HepG2 (cell line): ENCODE measurements at regions not wholly inside any gene's neighbourhood (a gene's known extent, or its start where the extent isn't known, plus 50 kb on each side); places are given as distances from the start of the nearest gene placed in this dataset.

Experiments used
- ATAD3A ChIP-seq: sonication (generic); formaldehyde crosslinking; IDR thresholded peaks from 2 replicates; pipeline ENCODE4 v1.4.0; 2020; ENCODE audit warnings: missing genetic modification reagents
- FOSL2 ChIP-seq: sonication (generic); formaldehyde crosslinking; IDR thresholded peaks from 2 replicates; pipeline ENCODE4 v1.4.0; 2020; ENCODE audit warnings: missing genetic modification reagents
- FOXO1 ChIP-seq: sonication (generic); formaldehyde crosslinking; IDR thresholded peaks from 2 replicates; pipeline ENCODE4 v1.4.0; 2020; ENCODE audit warnings: missing genetic modification reagents
- GATAD2A ChIP-seq: IDR thresholded peaks from 2 replicates; pipeline ENCODE4 v1.6.1; 2016
- HNF4G ChIP-seq, 2 experiments: sonication (generic) in 1 of 2; formaldehyde crosslinking in 1 of 2; IDR thresholded peaks; 2 replicates each; pipeline versions ENCODE4 v1.4.0 to v1.6.1; 2011 to 2020; ENCODE audit warnings: borderline replicate concordance in 2 of 2, low read depth in 2 of 2, mild to moderate bottlenecking in 2 of 2, low read length in 1 of 2, missing genetic modification reagents in 1 of 2, moderate library complexity in 1 of 2
- HOMEZ ChIP-seq: IDR thresholded peaks from 2 replicates; pipeline ENCODE4 v1.6.1; 2016; ENCODE audit warnings: low read depth
- HOXA3 ChIP-seq: sonication (generic); formaldehyde crosslinking; IDR thresholded peaks from 2 replicates; pipeline ENCODE4 v1.5.0; 2020; ENCODE audit warnings: missing genetic modification reagents
- MED1 ChIP-seq: sonication (generic); formaldehyde crosslinking; IDR thresholded peaks from 2 replicates; pipeline ENCODE4 v1.4.0; 2020; ENCODE audit warnings: missing genetic modification reagents
- MED8 ChIP-seq: sonication (generic); formaldehyde crosslinking; IDR thresholded peaks from 2 replicates; pipeline ENCODE4 v1.8.1; 2023; ENCODE audit warnings: mild to moderate bottlenecking, missing genetic modification reagents; ENCODE audit not compliant: insufficient replicate concordance
- MLX ChIP-seq: IDR thresholded peaks from 2 replicates; pipeline ENCODE4 v1.6.1; 2016
- MTF1 ChIP-seq: sonication (generic); formaldehyde crosslinking; IDR thresholded peaks from 2 replicates; pipeline ENCODE4 v1.5.0; 2020; ENCODE audit warnings: missing genetic modification reagents
- MYNN ChIP-seq: sonication (generic); formaldehyde crosslinking; IDR thresholded peaks from 2 replicates; pipeline ENCODE4 v1.4.0; 2020; ENCODE audit warnings: mild to moderate bottlenecking, low read depth, missing genetic modification reagents
- PATZ1 ChIP-seq: sonication (generic); formaldehyde crosslinking; IDR thresholded peaks from 2 replicates; pipeline ENCODE4 v1.4.0; 2020; ENCODE audit warnings: missing genetic modification reagents
- SOX13 ChIP-seq, 3 experiments: fragments of 450-650 bp in 1 of 3; sonication (generic) in 1 of 3; formaldehyde crosslinking in 1 of 3; IDR thresholded peaks in 2 of 3; conservative IDR thresholded peaks in 1 of 3; 2 replicates each; pipeline versions ENCODE4 v1.5.0 to v1.6.1; 2016 to 2020; ENCODE audit warnings: antibody characterized with exemption in 1 of 3, mild to moderate bottlenecking in 1 of 3, missing compliant biosample characterization in 1 of 3, missing genetic modification reagents in 1 of 3, moderate library complexity in 1 of 3
- YEATS4 ChIP-seq: sonication (generic); formaldehyde crosslinking; IDR thresholded peaks from 2 replicates; pipeline ENCODE4 v1.4.0; 2020; ENCODE audit warnings: missing genetic modification reagents, borderline replicate concordance
- ZBTB37 ChIP-seq: sonication (generic); formaldehyde crosslinking; IDR thresholded peaks from 2 replicates; pipeline ENCODE4 v1.4.0; 2020; ENCODE audit warnings: mild to moderate bottlenecking, missing genetic modification reagents
- ZFP41 ChIP-seq: sonication (generic); formaldehyde crosslinking; IDR thresholded peaks from 2 replicates; pipeline ENCODE4 v1.4.0; 2020; ENCODE audit warnings: mild to moderate bottlenecking, missing genetic modification reagents, borderline replicate concordance
- ZNF263 ChIP-seq: sonication (generic); formaldehyde crosslinking; IDR thresholded peaks from 2 replicates; pipeline ENCODE4 v1.4.0; 2020; ENCODE audit warnings: missing genetic modification reagents
- ZNF510 ChIP-seq: sonication (generic); formaldehyde crosslinking; IDR thresholded peaks from 2 replicates; pipeline ENCODE4 v1.4.0; 2020; ENCODE audit warnings: low read depth, mild to moderate bottlenecking, missing genetic modification reagents
- ZNF546 ChIP-seq: sonication (generic); formaldehyde crosslinking; conservative IDR thresholded peaks from 2 replicates; pipeline ENCODE4 v1.8.1; 2023; ENCODE audit warnings: mild to moderate bottlenecking, missing genetic modification reagents
- ZNF775 ChIP-seq: sonication (generic); formaldehyde crosslinking; IDR thresholded peaks from 2 replicates; pipeline ENCODE4 v1.4.0; 2020; ENCODE audit warnings: missing genetic modification reagents, mild to moderate bottlenecking, moderate library complexity, borderline replicate concordance

GRCh38 chr2:47313141-47313691, 55.9 kb upstream of the EPCAM start (continued):
- TF ChIP-seq PATZ1 (peak; percentile 83), ZNF263 (CRISPR knock-in tag) (peak; percentile 72; the same call in 1 of the 2 replicates), HNF4G (IDR thresholded peaks at IDR 0.05; ENCODE audit: borderline replicate concordance, low read depth, low read length) (no peak; the same call in 1 of the 2 replicates), HNF4G (CRISPR knock-in tag; IDR thresholded peaks at IDR 0.05; ENCODE audit: borderline replicate concordance, low read depth) (no peak; the same call in 1 of the 2 replicates), SOX13 (IDR thresholded peaks at IDR 0.05) (no peak; the same call in 1 of the 2 replicates), SOX13 (CRISPR knock-in tag; conservative IDR thresholded peaks at IDR 0.05 in 1 of 2, IDR thresholded peaks at IDR 0.05 in 1 of 2) (peak in 1 of 2 experiments; percentile 67; a peak in 2 of 4 replicates), FOXO1 (CRISPR knock-in tag) (peak; percentile 74), MYNN (CRISPR knock-in tag) (no peak), GATAD2A (peak; percentile 77), HOXA3 (CRISPR knock-in tag) (peak; percentile 42; the same call in 1 of the 2 replicates), ZFP41 (no peak), FOSL2 (peak; percentile 99), MED8 (no peak), ZNF775 (CRISPR knock-in tag) (0 out of 2 replicates have a peak, but pooled peaks have one; percentile 79), MED1 (CRISPR knock-in tag) (peak; percentile 39; the same call in 1 of the 2 replicates), ATAD3A (CRISPR knock-in tag) (no peak), HOMEZ (peak; percentile 76; the same call in 1 of the 2 replicates), ZNF510 (no peak), ZBTB37 (CRISPR knock-in tag) (no peak), YEATS4 (CRISPR knock-in tag) (no peak), MLX (CRISPR knock-in tag) (no peak), MTF1 (CRISPR knock-in tag) (no peak), ZNF546 (no peak)
